ENCODE measurements at regions not wholly inside any gene's neighbourhood (a gene's known extent, or its start where the extent isn't known, plus 50 kb on each side); places are given as distances from the start of the nearest gene placed in this dataset.

- Mint-ChIP-seq H3K9me3 (ENCODE audit: unreplicated experiment) (no peaks in the 10 kb centered on the region), H3K36me3 (ENCODE audit: insufficient read depth, unreplicated experiment) (no peaks in the 10 kb centered on the region), H3K4me1 (ENCODE audit: low read depth, unreplicated experiment) (peaks cover 7% of the 10 kb centered on the region), H3K27me3 (ENCODE audit: insufficient read depth, unreplicated experiment) (peaks cover 29% of the 10 kb centered on the region), H3K4me3 (ENCODE audit: unreplicated experiment) (no peak overlapping the region), H3K27ac (ENCODE audit: unreplicated experiment) (no peak overlapping the region)
- H3K4me1 ChIP-seq, result 0 out of 2 replicates have a peak, but pooled peaks cover 6% of the 10 kb centered on the region
- intact Hi-C loops (cut with micrococcal nuclease; ENCODE audit: unreplicated experiment), result loop anchor here (2.0 kb wide), 1 partner anchor 124 kb away; no protein-coding TSS in a partner anchor
- CTCF ChIA-PET, result interaction anchor here (0.9 kb wide), 1 partner anchor 124 kb away, joined by 3 read pairs; no protein-coding TSS in a partner anchor
- POLR2A ChIA-PET, result no interaction called here
- H3K9me3 ChIP-seq, result no peaks in the 10 kb centered on the region
- no peak for TF ChIP-seq CTCF (IDR thresholded peaks at IDR 0.05; ENCODE audit: insufficient read depth in 1 of 2, low read depth in 1 of 2, low read length in 1 of 2, severe bottlenecking in 1 of 2, unreplicated experiment in 1 of 2)
- no peaks in the 10 kb centered on the region for H3K27me3 ChIP-seq (replicated peaks; ENCODE audit: control insufficient read depth, insufficient read depth, low read length)
- BruUV-seq (replicated peaks), result no TSS peak
- no peaks in the 10 kb centered on the region for H3K36me3 ChIP-seq (ENCODE audit: control insufficient read depth, insufficient read depth, low read length)
- no peak for DNase-seq
- H3K4me3 ChIP-seq (ENCODE audit: low read depth, low read length), result no peak overlapping the region
Measured at GRCh38 chr15:83372434-83372891, 74.7 kb upstream of the SH3GL3 start.

- Histone ChIP-seq H3K9me3 (no peaks in the 10 kb centered on the region), H3K36me3 (ENCODE audit: control insufficient read depth, insufficient read depth, low read length) (no peaks in the 10 kb centered on the region), H3K27me3 (replicated peaks; ENCODE audit: control insufficient read depth, insufficient read depth, low read length) (no peaks in the 10 kb centered on the region), H3K4me1 (no peaks in the 10 kb centered on the region), H3K4me3 (ENCODE audit: low read depth, low read length) (no peak overlapping the region)
- ChIA-PET POLR2A (no interaction called here), CTCF (interaction anchor here (0.8 kb wide), 1 partner anchor 131 kb away, joined by 3 read pairs; no protein-coding TSS in a partner anchor)
- DNase-seq, result no peak
- Mint-ChIP-seq H3K9me3 (ENCODE audit: unreplicated experiment) (no peaks in the 10 kb centered on the region), H3K27me3 (ENCODE audit: insufficient read depth, unreplicated experiment) (peaks cover 9% of the 10 kb centered on the region), H3K4me1 (ENCODE audit: low read depth, unreplicated experiment) (peaks cover 5% of the 10 kb centered on the region), H3K36me3 (ENCODE audit: insufficient read depth, unreplicated experiment) (no peaks in the 10 kb centered on the region), H3K27ac (ENCODE audit: unreplicated experiment) (no peak overlapping the region), H3K4me3 (ENCODE audit: unreplicated experiment) (no peak overlapping the region)
- no TSS peak for BruUV-seq (replicated peaks)
- intact Hi-C loops (cut with micrococcal nuclease; ENCODE audit: unreplicated experiment), result no loop called here
- no peak for TF ChIP-seq CTCF (IDR thresholded peaks at IDR 0.05; ENCODE audit: insufficient read depth in 1 of 2, low read depth in 1 of 2, low read length in 1 of 2, severe bottlenecking in 1 of 2, unreplicated experiment in 1 of 2)
Measured at GRCh38 chr15:83378921-83379578, 68.1 kb upstream of the SH3GL3 start.

GRCh38 chr15:83379579-83379959 lies 67.6 kb upstream of the SH3GL3 start:
- Histone ChIP-seq H3K4me1 (no peaks in the 10 kb centered on the region), H3K36me3 (ENCODE audit: control insufficient read depth, insufficient read depth, low read length) (no peaks in the 10 kb centered on the region), H3K4me3 (ENCODE audit: low read depth, low read length) (no peak overlapping the region), H3K9me3 (no peaks in the 10 kb centered on the region), H3K27me3 (replicated peaks; ENCODE audit: control insufficient read depth, insufficient read depth, low read length) (no peaks in the 10 kb centered on the region)
- ChIA-PET POLR2A (no interaction called here), CTCF (interaction anchor here (0.8 to 1.6 kb wide), 2 partner anchors 56 to 131 kb away, joined by 3 read pairs; no protein-coding TSS in a partner anchor)
- no peak for DNase-seq
- H3K9me3 Mint-ChIP-seq (ENCODE audit: unreplicated experiment), result no peaks in the 10 kb centered on the region
- no peak for TF ChIP-seq CTCF (IDR thresholded peaks at IDR 0.05; ENCODE audit: insufficient read depth in 1 of 2, low read depth in 1 of 2, low read length in 1 of 2, severe bottlenecking in 1 of 2, unreplicated experiment in 1 of 2)
- H3K27ac Mint-ChIP-seq (ENCODE audit: unreplicated experiment), result no peak overlapping the region
- H3K36me3 Mint-ChIP-seq (ENCODE audit: insufficient read depth, unreplicated experiment), result no peaks in the 10 kb centered on the region
- H3K4me3 Mint-ChIP-seq (ENCODE audit: unreplicated experiment), result no peak overlapping the region
- H3K27me3 Mint-ChIP-seq (ENCODE audit: insufficient read depth, unreplicated experiment), result peaks cover 4% of the 10 kb centered on the region
- H3K4me1 Mint-ChIP-seq (ENCODE audit: low read depth, unreplicated experiment), result peaks cover 5% of the 10 kb centered on the region
- no TSS peak for BruUV-seq (replicated peaks)
- intact Hi-C loops (cut with micrococcal nuclease; ENCODE audit: unreplicated experiment), result no loop called here

All from Caco-2 (cell line).